D721Med (cell line): ENCODE measurements at regions not wholly inside any gene's neighbourhood (a gene's known extent, or its start where the extent isn't known, plus 50 kb on each side); places are given as distances from the start of the nearest gene placed in this dataset.

ENCODE experiments used
- DNase-seq: peaks from one replicate; pipeline ENCODE4 v3.0.0; 2011; ENCODE audit warnings: low spot score; ENCODE audit not compliant: insufficient read length
- FAIRE-seq: peaks from 2 replicates; lab custom pipeline; 2011; peaks lifted over from hg19 to GRCh38; lab: Jason Lieb, UNC
- TF ChIP-seq, protein P1 (sequence below): IDR thresholded peaks from 2 replicates; pipeline ENCODE4 v1.5.1; 2012; ENCODE audit warnings: mild to moderate bottlenecking, control low read depth; ENCODE audit not compliant: insufficient read depth; ENCODE audit errors: missing control alignments

DNA sequence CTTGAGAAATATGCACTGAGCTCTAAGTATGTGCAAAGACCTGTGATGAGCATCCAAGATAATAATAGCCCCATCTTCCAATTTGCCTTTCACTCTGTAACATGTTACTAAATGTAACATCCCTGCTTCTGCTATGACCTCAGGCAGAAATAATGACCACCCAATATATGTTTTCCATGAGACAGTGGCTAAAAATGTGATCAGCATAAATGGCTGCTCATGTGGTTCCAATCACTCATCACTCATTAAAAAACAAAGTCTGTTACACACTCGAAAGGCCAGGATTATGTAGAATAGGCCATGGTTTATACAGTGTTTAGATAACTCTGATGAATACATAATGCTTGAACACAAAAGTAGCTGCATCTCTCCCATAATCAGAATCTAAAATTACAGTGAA lies 71.4 kb upstream of the MOCS2 start:
- DNase-seq (no peak), FAIRE-seq (no peak)
- TF ChIP-seq, protein P1, sequence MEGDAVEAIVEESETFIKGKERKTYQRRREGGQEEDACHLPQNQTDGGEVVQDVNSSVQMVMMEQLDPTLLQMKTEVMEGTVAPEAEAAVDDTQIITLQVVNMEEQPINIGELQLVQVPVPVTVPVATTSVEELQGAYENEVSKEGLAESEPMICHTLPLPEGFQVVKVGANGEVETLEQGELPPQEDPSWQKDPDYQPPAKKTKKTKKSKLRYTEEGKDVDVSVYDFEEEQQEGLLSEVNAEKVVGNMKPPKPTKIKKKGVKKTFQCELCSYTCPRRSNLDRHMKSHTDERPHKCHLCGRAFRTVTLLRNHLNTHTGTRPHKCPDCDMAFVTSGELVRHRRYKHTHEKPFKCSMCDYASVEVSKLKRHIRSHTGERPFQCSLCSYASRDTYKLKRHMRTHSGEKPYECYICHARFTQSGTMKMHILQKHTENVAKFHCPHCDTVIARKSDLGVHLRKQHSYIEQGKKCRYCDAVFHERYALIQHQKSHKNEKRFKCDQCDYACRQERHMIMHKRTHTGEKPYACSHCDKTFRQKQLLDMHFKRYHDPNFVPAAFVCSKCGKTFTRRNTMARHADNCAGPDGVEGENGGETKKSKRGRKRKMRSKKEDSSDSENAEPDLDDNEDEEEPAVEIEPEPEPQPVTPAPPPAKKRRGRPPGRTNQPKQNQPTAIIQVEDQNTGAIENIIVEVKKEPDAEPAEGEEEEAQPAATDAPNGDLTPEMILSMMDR: no peak

GRCh38 chr5:53183880-53184279 lies 74.3 kb upstream of the MOCS2 start:
- no peak for FAIRE-seq
- TF ChIP-seq, protein P1: no peak

GRCh38 chr5:53191548-53192165 lies 82.1 kb upstream of the MOCS2 start:
- DNase-seq (no peak), FAIRE-seq (no peak)
- TF ChIP-seq, protein P1: no peak

More at GRCh38 chr5:53183880-53184279, 74.3 kb upstream of the MOCS2 start:
- DNase-seq: no peak

- FAIRE-seq (no peak), DNase-seq (no peak)
- TF ChIP-seq, protein P1: no peak
Observed at GRCh38 chr5:53194086-53194485, 84.5 kb upstream of the MOCS2 start.

- FAIRE-seq (no peak), DNase-seq (no peak)
- TF ChIP-seq, protein P1: no peak
Observed at GRCh38 chr5:53199882-53200281, 90.3 kb upstream of the MOCS2 start.

GRCh38 chr5:53200306-53200705 lies 90.7 kb upstream of the MOCS2 start:
- DNase-seq: no peak
- FAIRE-seq: no peak
- TF ChIP-seq, protein P1: no peak

DNA sequence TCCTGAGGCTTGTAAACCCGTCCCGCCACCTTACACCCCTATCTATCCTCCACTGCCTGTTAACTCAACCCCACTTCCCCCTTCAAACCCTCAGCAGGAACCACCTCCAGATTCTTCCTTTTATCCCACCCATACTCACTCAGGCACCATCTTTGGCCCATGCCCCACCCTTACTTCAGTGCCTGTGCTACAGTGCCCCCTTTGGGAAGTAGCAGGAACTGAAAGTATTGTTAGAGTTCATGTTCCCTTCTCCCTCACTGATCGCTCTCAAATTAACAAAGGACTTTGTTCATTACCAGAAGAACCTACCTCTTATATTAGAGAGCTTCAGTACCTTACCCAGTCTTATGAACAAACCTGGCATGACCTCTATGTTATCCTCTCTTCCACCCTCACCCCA lies 92.2 kb upstream of the MOCS2 start:
- DNase-seq: no peak
- TF ChIP-seq, protein P1: no peak
- no peak for FAIRE-seq
